Fibroblast of skin of right biceps (primary cell): ENCODE measurements at regions not wholly inside any gene's neighbourhood (a gene's known extent, or its start where the extent isn't known, plus 50 kb on each side); places are given as distances from the start of the nearest gene placed in this dataset.
"Not testable (repeated sequence)": the region's sequence is repeated elsewhere in the genome, so short reads cannot be mapped to it uniquely, and the experiment has no call there.

ENCODE experiments used
- DNase-seq: peaks from one replicate; pipeline ENCODE4 v3.0.0-alpha.2; 2013

DNA sequence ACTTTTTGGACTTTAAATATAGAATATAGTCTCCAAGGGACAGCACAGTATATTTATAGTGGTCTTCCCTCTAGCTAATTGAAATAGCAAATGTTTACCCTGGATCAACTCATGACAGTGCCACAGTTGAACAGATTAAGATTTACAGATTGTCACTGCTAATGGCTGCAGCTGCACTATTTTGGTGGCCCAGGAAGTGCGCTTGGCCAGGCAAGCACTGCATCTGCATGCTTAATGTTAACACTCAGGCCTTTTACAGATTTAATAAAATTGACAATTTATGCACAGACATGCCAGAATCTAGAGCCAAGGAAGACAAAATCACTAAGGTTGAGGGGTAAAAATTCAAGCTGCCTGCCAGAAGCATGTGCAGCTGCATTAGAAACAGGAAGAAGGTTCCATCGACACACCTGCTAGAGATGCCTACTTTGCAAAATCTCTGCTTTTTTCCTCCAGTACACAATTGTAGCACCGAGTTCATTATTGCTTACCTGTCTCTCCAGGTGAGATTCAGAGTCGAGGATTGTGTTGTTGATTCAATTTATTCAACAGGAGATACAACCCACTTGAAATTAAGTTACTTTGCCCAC lies 1042.3 kb upstream of the NRXN1 start:
- no peak for DNase-seq

GRCh38 chr2:52072949-52073348 lies 1041.0 kb upstream of the NRXN1 start:
- DNase-seq: no peak

DNA sequence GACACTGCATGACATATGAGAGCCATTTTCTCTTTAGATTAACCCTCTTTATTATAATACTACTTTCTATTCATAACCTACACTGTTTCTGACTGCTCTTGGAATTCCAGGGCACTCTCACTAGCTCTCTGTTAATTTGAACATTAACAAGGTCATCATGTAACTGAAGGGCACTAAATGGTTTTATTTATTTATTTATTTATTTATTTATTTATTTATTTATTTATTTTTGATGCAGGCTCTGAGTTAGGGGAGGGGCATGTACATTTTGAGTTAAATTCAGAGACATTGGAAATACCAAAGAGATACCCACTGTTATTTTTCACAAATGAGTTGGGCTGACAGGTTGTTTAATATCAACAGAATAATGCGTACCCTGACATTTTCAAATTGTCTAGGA lies 1038.7 kb upstream of the NRXN1 start:
- no peak for DNase-seq

- DNase-seq: no peak
These were observed 1032.3 kb upstream of the NRXN1 start for GRCh38 chr2:52064234-52064633.

DNA sequence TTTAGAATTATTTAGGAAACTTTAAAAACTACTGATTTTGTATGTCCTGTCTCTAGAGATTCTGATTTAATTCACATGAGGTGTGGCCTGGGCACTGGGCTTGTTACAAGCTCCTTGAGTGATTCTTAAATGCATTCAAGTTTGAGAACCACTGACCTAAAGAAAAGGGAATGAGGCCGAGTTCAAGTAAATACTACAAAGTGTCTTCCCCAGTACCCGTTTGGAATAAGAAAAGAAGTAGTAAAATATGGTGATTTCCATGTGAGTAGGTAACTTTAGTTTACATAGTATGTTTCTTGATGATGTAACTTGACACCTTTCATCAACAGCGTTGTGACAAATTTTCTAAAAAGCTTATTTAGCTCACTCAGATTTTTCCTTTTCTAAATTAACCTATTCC lies 1022.9 kb upstream of the NRXN1 start:
- DNase-seq: no peak

- DNase-seq: no peak
These were observed 1004.9 kb upstream of the NRXN1 start for GRCh38 chr2:52036853-52037252.

- DNase-seq: peak; percentile 21
These were observed 1004.1 kb upstream of the NRXN1 start for GRCh38 chr2:52036024-52036423.

DNA sequence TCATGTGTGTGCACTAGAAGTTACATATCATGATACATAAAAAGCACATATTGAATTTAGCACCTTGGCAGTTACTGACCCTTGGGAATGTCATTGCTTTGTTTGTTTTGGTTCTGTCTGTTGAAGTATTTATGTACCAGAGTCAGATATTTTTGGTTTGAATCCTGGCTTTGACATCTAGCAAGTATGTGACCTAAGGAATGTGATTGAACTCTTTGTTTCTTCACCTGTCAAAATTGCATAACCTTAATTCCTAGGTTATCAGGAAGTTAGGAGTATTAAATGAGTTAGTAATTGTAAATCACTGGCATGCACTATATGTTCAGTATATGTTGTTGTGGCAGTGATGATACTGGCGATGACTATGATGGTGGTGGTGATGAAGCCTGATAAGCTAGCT lies 1003.5 kb upstream of the NRXN1 start:
- no peak for DNase-seq

DNA sequence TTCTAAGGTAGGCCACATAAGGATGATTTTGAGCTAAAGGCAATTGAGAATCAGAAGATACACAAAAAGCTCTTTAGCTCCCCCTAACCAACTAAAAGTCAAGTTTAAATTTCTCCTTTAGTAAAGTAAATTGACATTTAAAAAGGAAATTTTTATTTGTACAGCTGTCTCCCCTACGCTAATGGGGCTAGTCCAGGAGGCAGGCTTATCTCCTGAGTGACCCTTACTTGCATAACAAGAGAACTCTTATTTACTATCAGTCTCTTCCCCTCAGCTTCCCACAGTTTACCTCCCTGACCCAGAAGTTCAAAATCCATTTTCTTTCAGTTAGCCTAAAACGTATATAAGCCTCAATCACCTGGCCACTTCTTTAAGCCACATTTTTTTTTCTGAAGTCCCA lies 1002.8 kb upstream of the NRXN1 start:
- no peak for DNase-seq

- no peak for DNase-seq
These were observed 990.1 kb upstream of the NRXN1 start for GRCh38 chr2:52022006-52022405.

DNA sequence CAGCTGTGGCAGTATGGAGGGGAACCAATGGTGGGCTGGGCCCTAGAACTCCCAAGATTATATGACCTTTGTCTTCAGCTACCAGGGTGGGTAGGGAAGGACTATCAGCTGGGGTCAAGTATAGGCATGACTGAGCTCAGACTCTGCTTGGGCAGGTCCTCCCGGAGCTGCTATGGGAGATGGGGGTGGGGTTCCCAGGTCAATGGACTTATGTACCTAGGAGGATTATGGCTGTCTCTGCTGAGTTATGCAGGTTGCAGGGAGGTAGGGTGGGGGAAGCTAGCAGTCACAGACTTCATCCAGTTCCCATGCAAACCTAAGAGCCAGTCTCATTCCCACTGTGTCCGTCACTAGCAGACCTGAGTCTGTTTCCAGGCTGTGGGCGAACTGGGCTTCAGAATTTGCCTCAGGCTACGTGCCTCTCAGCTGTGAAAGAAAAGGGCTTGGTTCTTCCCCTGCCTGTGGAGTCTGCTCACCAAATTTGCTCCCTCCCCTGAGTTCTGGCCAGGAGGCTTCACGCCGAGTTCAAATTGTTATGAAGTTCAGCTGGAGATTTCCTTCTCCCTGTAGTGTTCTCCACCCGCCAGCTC lies 985.8 kb upstream of the NRXN1 start:
- DNase-seq: no peak

DNA sequence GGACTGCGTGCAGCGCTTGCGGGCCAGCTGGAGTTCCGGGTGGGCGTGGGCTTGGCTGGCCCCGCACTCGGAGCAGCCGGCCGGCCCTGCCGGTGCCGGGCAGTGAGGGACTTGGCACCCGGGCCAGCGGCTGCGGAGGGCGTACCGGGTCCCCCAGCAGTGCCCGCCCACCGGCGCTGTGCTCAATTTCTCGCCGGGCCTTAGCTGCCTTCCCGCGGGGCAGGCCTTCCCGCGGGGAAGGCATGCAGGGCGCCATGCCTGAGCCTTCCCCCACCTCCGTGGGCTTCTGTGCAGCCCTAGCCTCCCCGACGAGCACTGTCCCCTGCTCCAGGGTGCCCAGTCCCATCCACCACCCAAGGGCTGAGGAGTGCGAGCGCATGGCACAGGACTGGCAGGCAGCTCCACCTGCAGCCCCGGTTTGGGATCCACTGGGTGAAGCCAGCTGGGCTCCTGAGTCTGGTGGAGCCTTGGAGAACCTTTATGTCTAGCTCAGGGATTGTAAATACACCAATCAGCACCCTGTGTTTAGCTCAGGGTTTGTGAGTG lies 975.0 kb upstream of the NRXN1 start:
- not testable (repeated sequence) for DNase-seq

GRCh38 chr2:52000151-52000855 lies 968.4 kb upstream of the NRXN1 start:
- DNase-seq: peak; percentile 69

DNA sequence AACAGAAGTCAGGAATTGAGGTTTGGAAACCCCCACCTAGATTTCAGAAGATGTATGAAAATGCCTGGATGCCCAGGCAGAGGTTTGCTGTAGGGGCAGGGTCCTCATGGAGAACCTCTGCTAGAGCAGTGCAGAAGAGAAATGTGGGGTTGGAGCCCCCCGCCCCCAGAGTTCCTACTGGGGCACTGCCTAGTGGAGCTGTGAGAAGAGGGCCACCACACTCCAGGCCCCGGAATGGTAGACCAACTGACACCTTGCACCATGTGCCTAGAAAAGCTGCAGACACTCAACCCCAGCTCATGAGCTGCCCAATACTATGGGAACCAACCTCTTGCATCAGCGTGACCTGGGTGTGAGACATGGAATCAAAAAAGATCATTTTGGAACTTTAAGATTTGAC lies 967.0 kb upstream of the NRXN1 start:
- DNase-seq: no peak

DNA sequence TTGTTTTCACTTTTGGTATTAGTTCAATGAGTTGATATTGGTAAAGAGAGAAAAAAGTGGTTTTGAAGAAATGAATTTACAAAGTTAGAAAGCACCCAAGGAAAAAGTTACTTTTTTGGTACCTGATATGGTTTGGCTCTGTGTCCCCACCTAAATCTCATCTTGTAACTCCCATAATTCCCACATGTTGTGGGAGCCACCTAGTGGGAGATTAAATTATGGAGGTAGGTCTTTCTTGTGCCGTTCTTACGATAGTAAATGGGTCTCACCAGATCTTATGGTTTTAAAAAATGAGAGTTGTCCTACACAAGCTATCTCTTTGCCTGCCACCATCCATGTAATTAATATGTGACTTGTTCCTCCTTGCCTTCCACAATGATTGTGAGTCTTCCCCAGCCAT lies 965.6 kb upstream of the NRXN1 start:
- DNase-seq: no peak

DNA sequence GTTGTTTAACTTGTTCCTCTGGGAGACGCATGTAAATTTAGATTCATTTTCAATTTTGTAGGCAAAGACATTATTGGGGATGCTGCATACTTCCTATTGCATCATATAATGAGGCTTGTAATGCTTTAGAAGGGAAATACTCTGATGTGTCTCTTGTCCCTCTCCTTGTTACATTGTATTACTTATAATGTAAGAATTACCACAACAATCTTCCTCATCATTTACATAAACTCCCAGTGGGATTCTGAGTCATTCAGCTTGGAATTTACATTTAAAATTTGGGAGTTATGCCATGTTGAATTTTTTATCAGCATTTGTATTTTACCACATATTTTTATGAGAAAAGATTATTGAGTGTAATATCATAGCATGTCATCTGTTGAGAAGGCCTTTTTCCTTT lies 963.4 kb upstream of the NRXN1 start:
- peak; percentile 96 for DNase-seq

- no peak for DNase-seq
These were observed 962.3 kb upstream of the NRXN1 start for GRCh38 chr2:51994123-51994763.

- no peak for DNase-seq
These were observed 958.8 kb upstream of the NRXN1 start for GRCh38 chr2:51990684-51991083.

DNA sequence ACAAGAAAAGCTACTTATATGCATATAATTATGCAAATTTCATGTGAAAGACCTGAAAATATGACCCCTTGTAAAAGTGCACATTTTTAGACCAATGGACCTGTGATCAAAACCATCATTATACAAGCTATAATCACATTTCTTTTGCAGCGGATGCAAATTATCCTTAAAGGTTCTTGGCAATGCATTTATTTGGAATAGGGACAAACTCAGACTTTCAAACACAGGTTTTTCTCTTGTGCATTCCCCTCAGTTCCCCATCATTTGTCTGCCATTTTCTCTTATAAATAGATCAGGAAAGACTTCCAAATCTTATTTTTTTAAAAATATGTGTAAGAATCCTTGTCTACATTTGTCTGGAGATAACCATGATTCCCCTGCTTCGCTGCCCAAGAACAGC lies 954.2 kb upstream of the NRXN1 start:
- no peak for DNase-seq

GRCh38 chr2:51981783-51982182 lies 949.9 kb upstream of the NRXN1 start:
- DNase-seq: peak; percentile 63

DNA sequence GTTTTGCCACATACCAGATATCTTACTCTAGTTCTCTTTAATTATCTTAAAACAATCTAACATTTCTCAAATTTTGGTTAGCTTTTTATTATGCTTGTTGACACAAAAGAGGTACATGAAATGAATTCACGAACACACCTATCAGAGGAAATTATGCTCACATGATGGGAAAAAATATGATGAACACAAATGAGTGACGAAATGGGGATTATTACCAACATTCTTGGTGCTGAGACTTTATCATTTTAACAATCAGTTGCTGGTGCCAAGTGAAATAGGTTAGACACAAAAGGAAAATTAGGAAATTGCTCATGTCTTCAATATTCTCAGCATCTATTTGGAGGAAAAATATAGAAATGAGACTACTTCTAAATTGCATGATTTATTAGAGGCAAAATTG lies 944.7 kb upstream of the NRXN1 start:
- DNase-seq: peak; percentile 36

- no peak for DNase-seq
These were observed 939.2 kb upstream of the NRXN1 start for GRCh38 chr2:51971136-51971535.

- DNase-seq: no peak
These were observed 937.4 kb upstream of the NRXN1 start for GRCh38 chr2:51969347-51969746.

GRCh38 chr2:51960841-51961335 lies 929.0 kb upstream of the NRXN1 start:
- DNase-seq: peak; percentile 30
